Uterus (tissue), 3 donors: ENCODE measurements at regions not wholly inside any gene's neighbourhood (a gene's known extent, or its start where the extent isn't known, plus 50 kb on each side); places are given as distances from the start of the nearest gene placed in this dataset.
"Not testable (repeated sequence)": the region's sequence is repeated elsewhere in the genome, so short reads cannot be mapped to it uniquely, and the experiment has no call there.

Source experiments
- DNase-seq, 2 donors: peaks; one replicate each; pipeline ENCODE4 v3.0.0-alpha.2; 2019 to 2020
- H3K27ac ChIP-seq, 2 donors: fragments of 200-600 bp; sonication (generic); 1 replicate in 1 of 2; 2 replicates in 1 of 2; pipeline ENCODE4 v1.5.1; 2016 to 2018
- H3K27me3 ChIP-seq, 2 donors: fragments of 200-600 bp; sonication (generic); one replicate each; pipeline ENCODE4 v1.5.1; 2018 to 2019; ENCODE audit warnings: control low read depth in 1 of 2
- H3K36me3 ChIP-seq, 2 donors: fragments of 200-600 bp; sonication (generic); one replicate each; pipeline ENCODE4 v1.5.1; 2019; ENCODE audit warnings: control low read depth in 1 of 2
- H3K4me1 ChIP-seq, 2 donors: fragments of 200-600 bp; sonication (generic); one replicate each; pipeline ENCODE4 v1.5.1; 2018 to 2019; ENCODE audit warnings: control low read depth in 1 of 2
- H3K4me3 ChIP-seq, 2 donors: fragments of 200-600 bp; sonication (generic); 1 replicate in 1 of 2; 2 replicates in 1 of 2; pipeline ENCODE4 v1.5.1; 2018 to 2019; ENCODE audit warnings: mild to moderate bottlenecking in 1 of 2
- H3K9me3 ChIP-seq, 2 donors: fragments of 200-600 bp; sonication (generic); one replicate each; pipeline ENCODE4 v1.5.1; 2019; ENCODE audit warnings: control low read depth in 1 of 2
- POLR2A ChIP-seq, 2 donors: fragments of 450-650 bp; IDR thresholded peaks; one replicate each; pipeline ENCODE4 v1.6.1; 2016; ENCODE audit warnings: antibody characterized with exemption in 2 of 2, mild to moderate bottlenecking in 1 of 2, moderate library complexity in 1 of 2
- intact Hi-C: fragments of 100-400 bp; cut with DNase I; formaldehyde crosslinking; loops from one replicate; pipeline ENCODE4 v1.15.1; 2023; ENCODE audit warnings: low total_unique reads
- TF ChIP-seq, protein P1 (sequence below), 4 experiments: fragments of 200-600 bp in 2 of 4; fragments of 450-650 bp in 2 of 4; sonication (generic) in 2 of 4; IDR thresholded peaks; one replicate each; pipeline ENCODE4 v1.5.1; 2016 to 2019; ENCODE audit warnings: antibody characterized with exemption in 4 of 4, mild to moderate bottlenecking in 2 of 4, moderate library complexity in 1 of 4
- donor health status: DM: yes; HTN: yes; CAD: no.

DNA sequence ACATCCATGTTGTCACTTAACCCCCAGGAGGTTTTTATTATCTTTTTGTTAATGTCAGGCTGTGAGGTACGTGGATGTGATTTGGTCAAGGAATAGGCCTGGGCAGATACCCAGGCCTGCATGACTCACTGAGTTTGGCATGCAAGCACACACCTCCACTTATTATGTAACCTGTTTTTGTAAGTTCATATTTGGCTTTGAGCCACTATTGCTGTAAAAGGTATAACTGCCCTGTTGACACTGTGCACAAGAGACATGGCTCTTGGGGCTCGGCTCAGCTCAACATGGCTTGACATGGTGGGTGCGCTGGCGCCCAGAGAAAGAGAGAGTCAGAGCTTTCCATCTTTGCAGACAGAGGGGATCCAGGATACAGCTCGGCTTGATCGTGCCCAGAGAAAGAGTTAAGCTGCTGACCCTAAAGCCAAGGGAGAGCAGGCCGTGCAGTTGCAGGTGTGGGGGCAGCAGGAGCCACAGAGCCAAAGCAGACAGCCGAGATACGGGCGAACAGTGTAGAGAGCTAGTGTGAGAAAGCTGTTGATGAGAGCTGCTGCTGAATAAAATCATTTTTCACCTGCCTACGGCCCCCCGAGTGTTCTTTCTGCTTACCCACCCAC lies 67.9 kb upstream of the UNC13C start:
- intact Hi-C loops, result no loop called here
- Histone ChIP-seq H3K9me3 (no peaks in the 10 kb centered on the region), H3K4me1 (no peaks in the 10 kb centered on the region), H3K36me3 (no peaks in the 10 kb centered on the region), H3K27me3 (no peaks in the 10 kb centered on the region), H3K4me3 (no peak overlapping the region), H3K27ac (no peak overlapping the region)
- no peak for TF ChIP-seq POLR2A (IDR thresholded peaks at IDR 0.05)
- TF ChIP-seq, protein P1, sequence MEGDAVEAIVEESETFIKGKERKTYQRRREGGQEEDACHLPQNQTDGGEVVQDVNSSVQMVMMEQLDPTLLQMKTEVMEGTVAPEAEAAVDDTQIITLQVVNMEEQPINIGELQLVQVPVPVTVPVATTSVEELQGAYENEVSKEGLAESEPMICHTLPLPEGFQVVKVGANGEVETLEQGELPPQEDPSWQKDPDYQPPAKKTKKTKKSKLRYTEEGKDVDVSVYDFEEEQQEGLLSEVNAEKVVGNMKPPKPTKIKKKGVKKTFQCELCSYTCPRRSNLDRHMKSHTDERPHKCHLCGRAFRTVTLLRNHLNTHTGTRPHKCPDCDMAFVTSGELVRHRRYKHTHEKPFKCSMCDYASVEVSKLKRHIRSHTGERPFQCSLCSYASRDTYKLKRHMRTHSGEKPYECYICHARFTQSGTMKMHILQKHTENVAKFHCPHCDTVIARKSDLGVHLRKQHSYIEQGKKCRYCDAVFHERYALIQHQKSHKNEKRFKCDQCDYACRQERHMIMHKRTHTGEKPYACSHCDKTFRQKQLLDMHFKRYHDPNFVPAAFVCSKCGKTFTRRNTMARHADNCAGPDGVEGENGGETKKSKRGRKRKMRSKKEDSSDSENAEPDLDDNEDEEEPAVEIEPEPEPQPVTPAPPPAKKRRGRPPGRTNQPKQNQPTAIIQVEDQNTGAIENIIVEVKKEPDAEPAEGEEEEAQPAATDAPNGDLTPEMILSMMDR (IDR thresholded peaks at IDR 0.05), result no peak
- DNase-seq, result no peak

DNA sequence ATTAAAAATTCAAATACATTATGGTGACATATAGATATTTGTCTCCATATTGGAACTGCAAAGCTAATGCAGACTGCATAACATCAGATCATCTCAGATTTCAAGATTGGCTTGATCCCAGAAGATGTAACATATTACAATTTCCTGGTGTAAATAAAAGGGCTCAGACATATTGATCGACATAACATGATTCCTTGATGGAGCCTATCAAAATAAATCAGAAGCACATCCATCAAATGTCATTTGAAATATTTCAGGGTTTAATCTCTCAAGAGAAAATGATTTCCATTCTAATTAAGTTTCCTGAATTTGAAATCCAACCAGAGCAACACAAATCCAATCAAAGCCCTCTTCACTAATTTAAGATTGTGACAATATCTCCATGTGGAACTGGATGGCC lies 75.1 kb upstream of the UNC13C start:
- DNase-seq, result no peak
- H3K4me1 ChIP-seq, result no peaks in the 10 kb centered on the region
- H3K9me3 ChIP-seq, result no peaks in the 10 kb centered on the region
- H3K27ac ChIP-seq, result no peak overlapping the region
- no peaks in the 10 kb centered on the region for H3K36me3 ChIP-seq
- no peak for TF ChIP-seq POLR2A (IDR thresholded peaks at IDR 0.05)
- TF ChIP-seq, protein P1 (IDR thresholded peaks at IDR 0.05), result no peak
- intact Hi-C loops, result no loop called here
- no peaks in the 10 kb centered on the region for H3K27me3 ChIP-seq
- no peak overlapping the region for H3K4me3 ChIP-seq

DNA sequence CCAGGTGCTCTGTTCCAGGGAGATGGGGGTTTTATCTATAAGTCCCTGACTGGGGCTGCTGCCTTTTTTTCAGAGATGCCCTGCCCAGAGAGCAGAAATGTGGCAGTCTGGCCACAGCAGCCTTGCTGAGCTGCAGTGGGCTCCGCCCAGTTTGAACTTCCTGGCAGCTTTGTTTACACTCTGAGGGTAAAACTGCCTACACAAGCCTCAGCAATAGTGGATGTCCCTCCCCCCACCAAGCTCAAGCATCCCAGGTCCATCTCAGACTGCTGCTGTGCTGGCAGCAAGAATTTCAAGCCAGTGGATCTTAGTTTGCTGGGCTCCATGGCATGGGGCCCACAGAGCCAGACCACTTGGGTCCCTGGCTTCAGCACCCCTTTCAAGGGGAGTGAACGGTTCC lies 84.8 kb upstream of the UNC13C start:
- H3K4me1 ChIP-seq, H3K27ac ChIP-seq, DNase-seq, H3K9me3 ChIP-seq, H3K36me3 ChIP-seq, H3K27me3 ChIP-seq, H3K4me3 ChIP-seq, intact Hi-C loops: not testable (repeated sequence)

DNA sequence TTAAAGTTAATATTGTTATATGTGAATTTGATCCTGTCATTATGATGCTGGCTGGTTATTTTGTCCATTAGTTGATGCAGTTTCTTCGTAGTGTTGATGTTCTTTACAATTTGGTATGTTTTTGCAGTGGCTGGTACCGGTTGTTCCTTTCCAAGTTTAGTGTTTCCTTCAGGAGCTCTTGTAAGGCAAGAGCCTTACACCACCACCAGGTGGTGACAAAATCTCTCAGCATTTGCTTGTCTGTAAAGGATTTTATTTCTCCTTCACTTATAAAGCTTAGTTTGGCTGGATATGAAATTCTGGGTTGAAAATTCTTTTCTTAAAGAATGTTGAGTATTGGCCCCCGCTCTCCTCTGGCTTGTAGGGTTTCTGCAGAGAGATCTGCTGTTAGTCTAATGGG lies 86.4 kb upstream of the UNC13C start:
- DNase-seq, H3K4me1 ChIP-seq, H3K4me3 ChIP-seq, H3K27me3 ChIP-seq, H3K27ac ChIP-seq, H3K36me3 ChIP-seq, intact Hi-C loops, H3K9me3 ChIP-seq: not testable (repeated sequence)

DNA sequence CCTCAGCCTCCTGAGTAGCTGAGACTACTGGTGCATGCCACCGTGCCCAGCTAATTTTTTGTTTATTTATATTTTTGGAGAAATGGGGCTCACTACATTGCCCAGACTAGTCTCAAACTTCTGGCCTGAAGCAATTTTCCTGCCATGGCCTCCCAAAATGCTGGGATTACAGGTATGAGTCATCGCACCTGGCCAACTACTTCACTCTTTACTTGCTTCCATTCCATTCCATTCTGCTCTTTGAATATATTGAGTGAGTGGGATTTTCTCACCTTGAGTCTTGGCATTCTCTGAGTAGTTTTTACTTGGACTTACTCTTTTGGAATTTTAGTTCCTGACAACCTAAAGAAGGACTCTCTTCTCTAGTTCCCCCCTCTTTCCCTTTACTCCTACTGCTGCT lies 93.8 kb upstream of the UNC13C start:
- no peaks in the 10 kb centered on the region for H3K36me3 ChIP-seq
- TF ChIP-seq, protein P1 (IDR thresholded peaks at IDR 0.05), result no peak
- TF ChIP-seq POLR2A (IDR thresholded peaks at IDR 0.05), result no peak
- intact Hi-C loops, result no loop called here
- H3K27ac ChIP-seq, result no peak overlapping the region
- no peak for DNase-seq
- no peaks in the 10 kb centered on the region for H3K9me3 ChIP-seq
- no peaks in the 10 kb centered on the region for H3K27me3 ChIP-seq
- no peak overlapping the region for H3K4me3 ChIP-seq
- H3K4me1 ChIP-seq, result no peaks in the 10 kb centered on the region

DNA sequence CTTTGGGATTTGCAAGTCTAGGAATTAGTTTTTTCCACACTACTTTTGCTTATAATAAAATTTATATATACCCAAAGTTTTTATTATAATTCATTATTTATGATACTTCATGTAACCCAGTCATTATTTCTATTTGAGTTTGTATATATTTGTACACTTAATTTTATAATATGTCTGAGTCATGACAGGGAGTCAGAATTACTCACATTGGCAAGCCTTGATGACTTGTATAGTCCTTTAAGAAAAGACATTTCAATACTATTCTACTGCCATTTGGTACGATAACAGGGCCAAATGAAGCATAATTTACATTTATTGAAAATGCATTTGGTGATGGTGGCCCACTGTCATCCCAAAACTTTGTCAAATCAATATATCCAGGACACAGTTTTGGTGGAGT lies 95.9 kb upstream of the UNC13C start:
- Histone ChIP-seq H3K4me3 (no peak overlapping the region), H3K4me1 (no peaks in the 10 kb centered on the region), H3K36me3 (no peaks in the 10 kb centered on the region), H3K27ac (no peak overlapping the region), H3K9me3 (no peaks in the 10 kb centered on the region), H3K27me3 (no peaks in the 10 kb centered on the region)
- intact Hi-C loops, result no loop called here
- no peak for DNase-seq
- TF ChIP-seq, protein P1 (IDR thresholded peaks at IDR 0.05), result no peak
- no peak for TF ChIP-seq POLR2A (IDR thresholded peaks at IDR 0.05)
